Lower lobe of right lung (tissue), 2 donors: ENCODE measurements at regions not wholly inside any gene's neighbourhood (a gene's known extent, or its start where the extent isn't known, plus 50 kb on each side); places are given as distances from the start of the nearest gene placed in this dataset.

Experiments used
- ATAC-seq, 2 donors: fragments of 200-7000 bp; cut with Tn5 transposase; one replicate each; pipeline ENCODE4 v1.9.1; 2020 to 2022; ENCODE audit warnings: mild to moderate bottlenecking in 2 of 2, moderate library complexity in 2 of 2
- DNase-seq: peaks from one replicate; pipeline ENCODE4 v3.0.0-alpha.2; 2020
- H3K27ac ChIP-seq: fragments of 200-600 bp; one replicate; pipeline ENCODE4 v1.8.0; 2022
- H3K27me3 ChIP-seq: fragments of 200-600 bp; one replicate; pipeline ENCODE4 v1.8.0; 2022; ENCODE audit warnings: low read depth
- H3K36me3 ChIP-seq: fragments of 200-600 bp; one replicate; pipeline ENCODE4 v1.8.0; 2022; ENCODE audit warnings: mild to moderate bottlenecking
- H3K4me1 ChIP-seq: fragments of 200-600 bp; one replicate; pipeline ENCODE4 v1.8.0; 2022
- H3K4me3 ChIP-seq: fragments of 200-600 bp; one replicate; pipeline ENCODE4 v1.8.0; 2022; ENCODE audit warnings: mild to moderate bottlenecking
- H3K9me3 ChIP-seq: fragments of 200-600 bp; one replicate; pipeline ENCODE4 v1.8.0; 2022
- intact Hi-C: fragments of 100-400 bp; cut with DNase I; formaldehyde crosslinking; loops from one replicate; pipeline ENCODE4 v1.11.0; 2022
- TF ChIP-seq, protein P1 (sequence below): fragments of 200-600 bp; IDR thresholded peaks from one replicate; pipeline ENCODE4 v1.8.0; 2022; ENCODE audit warnings: antibody characterized with exemption, mild to moderate bottlenecking
- donor health status: DM: no; HTN: yes; CAD: no; lungs with severe emphysema.

DNA sequence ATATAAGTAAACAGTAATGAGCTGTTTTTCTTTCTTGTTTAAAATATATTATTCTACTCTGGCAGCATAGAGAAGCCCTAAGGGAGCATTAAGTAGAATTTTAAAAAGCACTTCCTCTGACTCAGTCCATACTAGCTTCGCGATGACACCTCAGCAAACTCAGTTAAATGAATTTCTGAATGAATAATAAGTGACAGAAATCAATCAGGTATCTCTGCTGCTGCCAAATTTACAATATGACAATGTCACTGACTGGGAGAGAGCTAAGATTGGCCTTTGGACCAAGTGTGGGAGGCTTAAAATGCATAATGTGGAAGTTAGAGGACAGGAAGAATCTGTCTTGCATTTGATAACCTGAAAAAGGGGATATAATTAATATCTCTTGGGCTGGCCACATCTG lies 296.1 kb downstream of the HHIPL2 start:
- intact Hi-C loops, result no loop called here
- Histone ChIP-seq H3K27me3 (no peaks in the 10 kb centered on the region), H3K9me3 (no peaks in the 10 kb centered on the region)

DNA sequence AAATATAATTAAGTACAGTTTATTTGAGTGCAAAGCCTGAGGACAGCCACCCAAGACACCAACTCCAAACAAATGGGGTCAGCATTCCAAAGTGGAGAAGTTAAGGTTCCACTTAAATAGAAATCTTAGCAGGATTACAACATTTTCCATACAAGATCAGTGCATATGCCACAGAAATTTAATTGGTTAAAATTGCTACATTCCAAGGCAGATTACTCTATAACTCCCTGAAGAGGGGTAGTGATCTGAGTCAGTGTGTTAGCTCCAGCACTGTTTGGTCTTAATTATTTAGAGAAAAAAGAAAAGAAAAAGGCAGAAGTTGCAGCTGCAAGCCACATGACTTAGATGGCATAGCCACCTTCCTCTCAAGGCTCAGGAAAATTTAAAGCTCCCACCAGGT lies 297.5 kb downstream of the HHIPL2 start:
- DNase-seq (no peak), ATAC-seq (no peak)
- no peak overlapping the region for H3K4me3 ChIP-seq
- H3K27ac ChIP-seq, result no peak overlapping the region
- H3K4me1 ChIP-seq, result no peaks in the 10 kb centered on the region
- no peaks in the 10 kb centered on the region for H3K9me3 ChIP-seq
- no peaks in the 10 kb centered on the region for H3K36me3 ChIP-seq
- TF ChIP-seq, protein P1, sequence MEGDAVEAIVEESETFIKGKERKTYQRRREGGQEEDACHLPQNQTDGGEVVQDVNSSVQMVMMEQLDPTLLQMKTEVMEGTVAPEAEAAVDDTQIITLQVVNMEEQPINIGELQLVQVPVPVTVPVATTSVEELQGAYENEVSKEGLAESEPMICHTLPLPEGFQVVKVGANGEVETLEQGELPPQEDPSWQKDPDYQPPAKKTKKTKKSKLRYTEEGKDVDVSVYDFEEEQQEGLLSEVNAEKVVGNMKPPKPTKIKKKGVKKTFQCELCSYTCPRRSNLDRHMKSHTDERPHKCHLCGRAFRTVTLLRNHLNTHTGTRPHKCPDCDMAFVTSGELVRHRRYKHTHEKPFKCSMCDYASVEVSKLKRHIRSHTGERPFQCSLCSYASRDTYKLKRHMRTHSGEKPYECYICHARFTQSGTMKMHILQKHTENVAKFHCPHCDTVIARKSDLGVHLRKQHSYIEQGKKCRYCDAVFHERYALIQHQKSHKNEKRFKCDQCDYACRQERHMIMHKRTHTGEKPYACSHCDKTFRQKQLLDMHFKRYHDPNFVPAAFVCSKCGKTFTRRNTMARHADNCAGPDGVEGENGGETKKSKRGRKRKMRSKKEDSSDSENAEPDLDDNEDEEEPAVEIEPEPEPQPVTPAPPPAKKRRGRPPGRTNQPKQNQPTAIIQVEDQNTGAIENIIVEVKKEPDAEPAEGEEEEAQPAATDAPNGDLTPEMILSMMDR, result no peak
- no peaks in the 10 kb centered on the region for H3K27me3 ChIP-seq
- intact Hi-C loops, result no loop called here

More for the DNA sequence above, 296.1 kb downstream of the HHIPL2 start:
- Histone ChIP-seq H3K4me3 (no peak overlapping the region), H3K36me3 (no peaks in the 10 kb centered on the region), H3K4me1 (no peaks in the 10 kb centered on the region), H3K27ac (no peak overlapping the region)
- TF ChIP-seq, protein P1, result no peak
- ATAC-seq (no peak), DNase-seq (no peak)

DNA sequence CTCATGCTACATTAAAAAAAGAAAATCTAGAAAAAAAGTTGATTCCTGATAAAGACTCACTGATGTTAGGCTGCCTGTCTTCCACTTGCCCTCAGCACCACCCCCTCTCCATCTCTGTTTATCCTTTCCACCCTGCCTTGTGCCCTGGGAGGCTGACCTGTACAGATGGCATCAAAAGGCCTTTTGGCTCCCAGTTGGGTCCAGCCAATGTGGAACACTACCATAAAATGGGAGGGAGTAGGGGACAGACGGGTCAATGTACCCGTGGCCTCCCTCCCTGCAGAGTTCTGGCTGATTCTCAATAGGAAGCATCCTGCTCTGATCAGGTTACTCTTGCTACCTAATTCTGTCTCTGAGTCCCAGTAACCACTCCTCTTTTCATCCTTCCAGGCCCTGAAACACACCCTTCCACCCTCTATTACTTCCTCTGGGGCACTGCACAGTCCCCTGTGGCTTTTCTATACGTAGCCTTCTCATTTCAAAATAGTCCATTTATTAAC lies 300.0 kb downstream of the HHIPL2 start:
- DNase-seq, result no peak
- H3K27me3 ChIP-seq, result no peaks in the 10 kb centered on the region
- no peak overlapping the region for H3K4me3 ChIP-seq
- no peak for ATAC-seq
- no peaks in the 10 kb centered on the region for H3K9me3 ChIP-seq
- TF ChIP-seq, protein P1, result no peak
- H3K4me1 ChIP-seq, result no peaks in the 10 kb centered on the region
- H3K36me3 ChIP-seq, result no peaks in the 10 kb centered on the region
- intact Hi-C loops, result no loop called here
- no peak overlapping the region for H3K27ac ChIP-seq

DNA sequence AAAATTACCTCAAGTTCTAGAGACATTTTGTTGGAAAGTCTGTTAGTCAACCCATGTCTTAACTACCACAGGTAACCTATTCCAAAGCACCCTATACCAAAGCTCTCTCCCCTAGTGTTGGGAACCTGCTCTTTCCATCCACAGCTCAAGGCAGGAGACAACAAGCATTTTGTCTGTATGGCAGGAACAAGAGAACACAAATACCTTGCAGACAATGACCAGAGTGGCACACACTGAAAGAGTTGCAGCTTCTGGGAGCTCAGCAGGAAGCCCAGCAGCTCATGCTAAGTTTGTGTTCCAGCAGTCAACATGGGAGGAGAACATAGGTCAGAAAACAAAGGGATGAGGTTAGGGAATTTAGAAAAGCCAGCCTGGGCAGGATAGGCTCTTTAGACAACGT lies 300.8 kb downstream of the HHIPL2 start:
- Histone ChIP-seq H3K27ac (no peak overlapping the region), H3K36me3 (no peaks in the 10 kb centered on the region), H3K9me3 (no peaks in the 10 kb centered on the region), H3K4me3 (no peak overlapping the region), H3K27me3 (no peaks in the 10 kb centered on the region), H3K4me1 (no peaks in the 10 kb centered on the region)
- intact Hi-C loops, result no loop called here
- TF ChIP-seq, protein P1, result no peak
- ATAC-seq, result no peak
- no peak for DNase-seq

DNA sequence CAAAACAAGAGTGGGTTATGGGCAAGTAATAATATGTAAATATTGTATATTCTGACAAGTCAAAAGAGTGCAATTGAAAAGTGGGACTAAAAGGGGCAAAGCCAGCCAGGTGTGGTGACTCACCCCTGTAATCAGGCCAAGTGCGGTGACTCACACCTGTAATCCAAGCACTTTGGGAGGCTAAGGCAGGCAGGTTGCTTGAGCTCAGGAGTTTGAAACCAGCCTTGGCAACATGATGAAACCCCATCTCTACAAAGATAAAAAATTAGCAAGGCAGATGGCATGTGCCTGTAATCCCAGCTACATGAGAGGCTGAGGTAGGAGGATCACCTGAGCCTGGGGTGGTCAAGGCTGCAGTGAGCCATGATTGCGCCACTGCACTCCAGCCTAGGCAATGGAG lies 304.0 kb downstream of the HHIPL2 start:
- Histone ChIP-seq H3K27ac (no peak overlapping the region), H3K9me3 (no peaks in the 10 kb centered on the region), H3K4me3 (no peak overlapping the region), H3K4me1 (no peaks in the 10 kb centered on the region), H3K27me3 (no peaks in the 10 kb centered on the region), H3K36me3 (no peaks in the 10 kb centered on the region)
- intact Hi-C loops, result no loop called here
- DNase-seq (no peak), ATAC-seq (no peak)
- TF ChIP-seq, protein P1, result no peak

DNA sequence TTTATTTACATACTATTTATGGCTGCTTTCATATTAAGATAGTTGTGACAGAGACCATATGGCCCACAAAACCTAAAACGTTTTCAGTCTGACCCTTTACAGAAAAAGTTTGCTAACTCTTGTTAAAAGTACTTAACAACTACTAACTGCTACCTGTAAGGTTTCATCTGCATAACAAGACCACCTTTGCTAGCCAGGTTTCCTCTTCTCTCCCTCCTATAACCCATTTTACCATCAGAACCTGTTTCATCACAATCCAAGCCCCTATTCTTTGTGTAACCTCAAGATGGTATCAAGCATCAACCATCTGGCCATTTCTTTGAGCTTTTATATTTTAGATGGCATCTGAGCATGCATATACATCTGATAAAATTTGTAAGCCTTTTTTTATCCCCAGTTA lies 305.4 kb downstream of the HHIPL2 start:
- no peaks in the 10 kb centered on the region for H3K4me1 ChIP-seq
- no peaks in the 10 kb centered on the region for H3K36me3 ChIP-seq
- TF ChIP-seq, protein P1, result no peak
- intact Hi-C loops, result no loop called here
- no peak for ATAC-seq
- H3K27me3 ChIP-seq, result no peaks in the 10 kb centered on the region
- H3K4me3 ChIP-seq, result no peak overlapping the region
- no peak overlapping the region for H3K27ac ChIP-seq
- DNase-seq, result no peak
- no peaks in the 10 kb centered on the region for H3K9me3 ChIP-seq
